ENCODE measurements at regions not wholly inside any gene's neighbourhood (a gene's known extent, or its start where the extent isn't known, plus 50 kb on each side); places are given as distances from the start of the nearest gene placed in this dataset.
"Not testable (repeated sequence)": the region's sequence is repeated elsewhere in the genome, so short reads cannot be mapped to it uniquely, and the experiment has no call there.

GRCh38 chr9:15073620-15074019, 163.4 kb upstream of the FREM1 start:
- peaks cover 0 to 7% (median 5%) of the 10 kb centered on the region in 11 donors for H3K9me3 Mint-ChIP-seq
- CTCF ChIA-PET: no interaction called here
- ATAC-seq: no peak
- H3K27me3 ChIP-seq (ENCODE audit: control insufficient read depth in 2 of 2, insufficient read depth in 2 of 2, low read length in 2 of 2): peaks cover 0 to 2% of the 10 kb centered on the region in 2 donors
- no peak overlapping the region for H3K4me3 ChIP-seq (ENCODE audit: low read length)
- H3K4me1 Mint-ChIP-seq: no peaks in the 10 kb centered on the region
- H3K36me3 Mint-ChIP-seq: peaks cover 0 to 3% (median 0%) of the 10 kb centered on the region in 5 donors
- no peaks in the 10 kb centered on the region for H3K9me3 ChIP-seq (ENCODE audit: control insufficient read depth in 2 of 3, low read length in 3 of 3)
- no peaks in the 10 kb centered on the region for H3K36me3 ChIP-seq (ENCODE audit: control insufficient read depth in 2 of 3, insufficient read depth in 3 of 3, low read length in 3 of 3)
- DNase-seq: no peak
- no peak overlapping the region for H3K27ac Mint-ChIP-seq
- intact Hi-C loops (cut with micrococcal nuclease): no loop called here
- no peak overlapping the region for H3K27ac ChIP-seq (ENCODE audit: low read depth, low read length)
- no peaks in the 10 kb centered on the region for H3K4me1 ChIP-seq (ENCODE audit: control insufficient read depth in 2 of 2, insufficient read depth in 2 of 2, low read length in 2 of 2)
- peaks cover 0 to 22% (median 6%) of the 10 kb centered on the region in 5 donors for H3K27me3 Mint-ChIP-seq
- no peak overlapping the region for H3K4me3 Mint-ChIP-seq
- POLR2A ChIA-PET: no interaction called here

GRCh38 chr9:15070716-15071115, 160.5 kb upstream of the FREM1 start:
- H3K36me3 Mint-ChIP-seq: peaks cover 0 to 3% (median 0%) of the 10 kb centered on the region in 5 donors
- CTCF ChIA-PET: no interaction called here
- H3K4me1 Mint-ChIP-seq: no peaks in the 10 kb centered on the region
- Histone ChIP-seq H3K4me1 (ENCODE audit: control insufficient read depth in 2 of 2, insufficient read depth in 2 of 2, low read length in 2 of 2) (no peaks in the 10 kb centered on the region), H3K9me3 (ENCODE audit: control insufficient read depth in 2 of 3, low read length in 3 of 3) (no peaks in the 10 kb centered on the region), H3K36me3 (ENCODE audit: control insufficient read depth in 2 of 3, insufficient read depth in 3 of 3, low read length in 3 of 3) (no peaks in the 10 kb centered on the region), H3K27ac (ENCODE audit: low read depth, low read length) (no peak overlapping the region), H3K4me3 (ENCODE audit: low read length) (no peak overlapping the region), H3K27me3 (ENCODE audit: control insufficient read depth in 2 of 2, insufficient read depth in 2 of 2, low read length in 2 of 2) (peaks cover 0 to 2% of the 10 kb centered on the region in 2 donors)
- POLR2A ChIA-PET: no interaction called here
- ATAC-seq (no peak), DNase-seq (no peak)
- H3K27me3 Mint-ChIP-seq: peaks cover 3 to 15% (median 6%) of the 10 kb centered on the region in 5 donors
- no peak overlapping the region for H3K27ac Mint-ChIP-seq
- peaks cover 0 to 16% (median 5%) of the 10 kb centered on the region in 11 donors for H3K9me3 Mint-ChIP-seq
- H3K4me3 Mint-ChIP-seq: no peak overlapping the region
- intact Hi-C loops (cut with micrococcal nuclease): no loop called here

- Mint-ChIP-seq H3K27me3 (peaks cover 0 to 17% (median 13%) of the 10 kb centered on the region in 5 donors), H3K4me3 (no peak overlapping the region), H3K27ac (no peak overlapping the region), H3K4me1 (no peaks in the 10 kb centered on the region), H3K9me3 (peaks cover 0 to 16% (median 0%) of the 10 kb centered on the region in 11 donors), H3K36me3 (no peaks in the 10 kb centered on the region)
- ATAC-seq (no peak), DNase-seq (no peak)
- Histone ChIP-seq H3K36me3 (ENCODE audit: control insufficient read depth in 2 of 3, insufficient read depth in 3 of 3, low read length in 3 of 3) (no peaks in the 10 kb centered on the region), H3K27ac (ENCODE audit: low read depth, low read length) (no peak overlapping the region), H3K27me3 (ENCODE audit: control insufficient read depth in 2 of 2, insufficient read depth in 2 of 2, low read length in 2 of 2) (peaks cover 0 to 2% of the 10 kb centered on the region in 2 donors), H3K4me1 (ENCODE audit: control insufficient read depth in 2 of 2, insufficient read depth in 2 of 2, low read length in 2 of 2) (no peaks in the 10 kb centered on the region), H3K9me3 (ENCODE audit: control insufficient read depth in 2 of 3, low read length in 3 of 3) (no peaks in the 10 kb centered on the region), H3K4me3 (ENCODE audit: low read length) (no peak overlapping the region)
- POLR2A ChIA-PET: no interaction called here
- CTCF ChIA-PET: no interaction called here
- intact Hi-C loops (cut with micrococcal nuclease): no loop called here
Measured at GRCh38 chr9:15069106-15069505, 158.9 kb upstream of the FREM1 start.

- H3K36me3 Mint-ChIP-seq: no peaks in the 10 kb centered on the region
- Histone ChIP-seq H3K4me1 (ENCODE audit: control insufficient read depth in 2 of 2, insufficient read depth in 2 of 2, low read length in 2 of 2) (no peaks in the 10 kb centered on the region), H3K9me3 (ENCODE audit: control insufficient read depth in 2 of 3, low read length in 3 of 3) (no peaks in the 10 kb centered on the region), H3K4me3 (ENCODE audit: low read length) (no peak overlapping the region), H3K27me3 (ENCODE audit: control insufficient read depth in 2 of 2, insufficient read depth in 2 of 2, low read length in 2 of 2) (no peaks in the 10 kb centered on the region), H3K27ac (ENCODE audit: low read depth, low read length) (no peak overlapping the region), H3K36me3 (ENCODE audit: control insufficient read depth in 2 of 3, insufficient read depth in 3 of 3, low read length in 3 of 3) (no peaks in the 10 kb centered on the region)
- intact Hi-C loops (cut with micrococcal nuclease): no loop called here
- CTCF ChIA-PET: no interaction called here
- ATAC-seq: no peak
- peaks cover 0 to 16% (median 0%) of the 10 kb centered on the region in 11 donors for H3K9me3 Mint-ChIP-seq
- POLR2A ChIA-PET: no interaction called here
- no peak overlapping the region for H3K4me3 Mint-ChIP-seq
- no peak for DNase-seq
- H3K27ac Mint-ChIP-seq: no peak overlapping the region
- H3K27me3 Mint-ChIP-seq: peaks cover 1 to 24% (median 15%) of the 10 kb centered on the region in 5 donors
- H3K4me1 Mint-ChIP-seq: no peaks in the 10 kb centered on the region
Measured at GRCh38 chr9:15068261-15068660, 158.0 kb upstream of the FREM1 start.

- peaks cover 0 to 6% (median 0%) of the 10 kb centered on the region in 11 donors for H3K9me3 Mint-ChIP-seq
- no peak overlapping the region for H3K4me3 ChIP-seq (ENCODE audit: low read length)
- no peak overlapping the region for H3K27ac Mint-ChIP-seq
Measured at GRCh38 chr9:15059003-15059402, 148.8 kb upstream of the FREM1 start.

GRCh38 chr9:15058236-15058635, 148.0 kb upstream of the FREM1 start:
- Histone ChIP-seq H3K36me3 (ENCODE audit: control insufficient read depth in 2 of 3, insufficient read depth in 3 of 3, low read length in 3 of 3) (no peaks in the 10 kb centered on the region), H3K4me3 (ENCODE audit: low read length) (no peak overlapping the region), H3K27ac (ENCODE audit: low read depth, low read length) (no peak overlapping the region), H3K9me3 (ENCODE audit: control insufficient read depth in 2 of 3, low read length in 3 of 3) (no peaks in the 10 kb centered on the region), H3K4me1 (ENCODE audit: control insufficient read depth in 2 of 2, insufficient read depth in 2 of 2, low read length in 2 of 2) (no peaks in the 10 kb centered on the region), H3K27me3 (ENCODE audit: control insufficient read depth in 2 of 2, insufficient read depth in 2 of 2, low read length in 2 of 2) (no peaks in the 10 kb centered on the region)
- Mint-ChIP-seq H3K27ac (no peak overlapping the region), H3K4me1 (peaks cover 0 to 5% (median 0%) of the 10 kb centered on the region in 7 donors), H3K4me3 (no peak overlapping the region), H3K9me3 (peaks cover 0 to 6% (median 0%) of the 10 kb centered on the region in 11 donors), H3K36me3 (peaks cover 0 to 7% (median 0%) of the 10 kb centered on the region in 5 donors), H3K27me3 (peaks cover 3 to 18% (median 14%) of the 10 kb centered on the region in 5 donors)
- no peak for DNase-seq
- ATAC-seq: no peak
- POLR2A ChIA-PET: no interaction called here
- intact Hi-C loops (cut with micrococcal nuclease): no loop called here
- CTCF ChIA-PET: no interaction called here

More at GRCh38 chr9:15059003-15059402, 148.8 kb upstream of the FREM1 start:
- ChIA-PET POLR2A (no interaction called here), CTCF (no interaction called here)
- DNase-seq (no peak), ATAC-seq (no peak)
- Mint-ChIP-seq H3K4me3 (no peak overlapping the region), H3K4me1 (peaks cover 0 to 5% (median 0%) of the 10 kb centered on the region in 7 donors), H3K36me3 (peaks cover 0 to 7% (median 0%) of the 10 kb centered on the region in 5 donors), H3K27me3 (peaks cover 3 to 19% (median 16%) of the 10 kb centered on the region in 5 donors)
- no peaks in the 10 kb centered on the region for H3K27me3 ChIP-seq (ENCODE audit: control insufficient read depth in 2 of 2, insufficient read depth in 2 of 2, low read length in 2 of 2)
- H3K27ac ChIP-seq (ENCODE audit: low read depth, low read length): no peak overlapping the region
- no peaks in the 10 kb centered on the region for H3K36me3 ChIP-seq (ENCODE audit: control insufficient read depth in 2 of 3, insufficient read depth in 3 of 3, low read length in 3 of 3)
- intact Hi-C loops (cut with micrococcal nuclease): no loop called here
- H3K4me1 ChIP-seq (ENCODE audit: control insufficient read depth in 2 of 2, insufficient read depth in 2 of 2, low read length in 2 of 2): no peaks in the 10 kb centered on the region
- H3K9me3 ChIP-seq (ENCODE audit: control insufficient read depth in 2 of 3, low read length in 3 of 3): no peaks in the 10 kb centered on the region

- H3K9me3 Mint-ChIP-seq; intact Hi-C loops (cut with micrococcal nuclease); ATAC-seq; H3K4me1 Mint-ChIP-seq; POLR2A ChIA-PET; H3K9me3 ChIP-seq (ENCODE audit: control insufficient read depth in 2 of 3, low read length in 3 of 3); H3K36me3 Mint-ChIP-seq; CTCF ChIA-PET; H3K4me1 ChIP-seq (ENCODE audit: control insufficient read depth in 2 of 2, insufficient read depth in 2 of 2, low read length in 2 of 2); H3K27me3 Mint-ChIP-seq; H3K36me3 ChIP-seq (ENCODE audit: control insufficient read depth in 2 of 3, insufficient read depth in 3 of 3, low read length in 3 of 3); H3K27ac Mint-ChIP-seq; H3K27me3 ChIP-seq (ENCODE audit: control insufficient read depth in 2 of 2, insufficient read depth in 2 of 2, low read length in 2 of 2); H3K27ac ChIP-seq (ENCODE audit: low read depth, low read length); H3K4me3 Mint-ChIP-seq; H3K4me3 ChIP-seq (ENCODE audit: low read length): not testable (repeated sequence)
- peak in 2 of 9 donors; percentile 4 to 16 for DNase-seq
Measured at GRCh38 chr9:15055284-15055683, 145.1 kb upstream of the FREM1 start.

All from naive thymus-derived CD4-positive, alpha-beta T cell (primary cell).